GM12891 (cell line): ENCODE measurements at regions not wholly inside any gene's neighbourhood (a gene's known extent, or its start where the extent isn't known, plus 50 kb on each side); places are given as distances from the start of the nearest gene placed in this dataset.
"Not testable (repeated sequence)": the region's sequence is repeated elsewhere in the genome, so short reads cannot be mapped to it uniquely, and the experiment has no call there.

Experiments
- POLR2A ChIP-seq: IDR thresholded peaks from 2 replicates; pipeline ENCODE4 v1.6.1; 2011; ENCODE audit warnings: low read depth, low read length, control low read depth
- POLR2AphosphoS5 ChIP-seq: IDR thresholded peaks from 2 replicates; pipeline ENCODE4 v1.6.1; 2011; ENCODE audit warnings: low read depth, low read length, control low read depth

GRCh38 chr7:17113770-17114169 lies 184.7 kb upstream of the AHR start:
- not testable (repeated sequence) for TF ChIP-seq POLR2A, POLR2AphosphoS5
